ENCODE measurements at regions not wholly inside any gene's neighbourhood (a gene's known extent, or its start where the extent isn't known, plus 50 kb on each side); places are given as distances from the start of the nearest gene placed in this dataset.

GRCh38 chr1:109818271-109818987, 54.7 kb upstream of the EPS8L3 start (continued):
- TF ChIP-seq ZBTB3 (CRISPR knock-in tag; IDR thresholded peaks at IDR 0.05; ENCODE audit: borderline replicate concordance, low read depth) (no peak), TERF1 (CRISPR knock-in tag; IDR thresholded peaks at IDR 0.05) (no peak), ESRRA (CRISPR knock-in tag; IDR thresholded peaks at IDR 0.05; ENCODE audit: low read depth) (0 out of 2 replicates have a peak, but pooled peaks have one; percentile 4), ZNF253 (CRISPR knock-in tag; IDR thresholded peaks at IDR 0.05; ENCODE audit: borderline replicate concordance) (no peak), ZBTB26 (CRISPR knock-in tag; IDR thresholded peaks at IDR 0.05; ENCODE audit: borderline replicate concordance) (no peak), MED1 (CRISPR knock-in tag; IDR thresholded peaks at IDR 0.05) (no peak), THRA (CRISPR knock-in tag; IDR thresholded peaks at IDR 0.05; ENCODE audit: borderline replicate concordance) (no peak), CREB1 (IDR thresholded peaks at IDR 0.05) (no peak), CREB1 (CRISPR knock-in tag; IDR thresholded peaks at IDR 0.05) (no peak), NR2F6 (IDR thresholded peaks at IDR 0.05) (peak; percentile 57; the same call in 1 of the 2 replicates), NR2F6 (CRISPR knock-in tag; IDR thresholded peaks at IDR 0.05) (peak; percentile 81), ZNF776 (CRISPR knock-in tag; IDR thresholded peaks at IDR 0.05) (no peak), ZC3H4 (CRISPR knock-in tag; IDR thresholded peaks at IDR 0.05; ENCODE audit: borderline replicate concordance) (no peak), SOX6 (IDR thresholded peaks at IDR 0.05) (no peak), SOX6 (CRISPR knock-in tag; IDR thresholded peaks at IDR 0.05) (no peak), DPF2 (CRISPR knock-in tag; IDR thresholded peaks at IDR 0.05; ENCODE audit: borderline replicate concordance, low read depth) (no peak), ZNF883 (CRISPR knock-in tag; IDR thresholded peaks at IDR 0.05; ENCODE audit: not compliant biosample characterization) (peak; percentile 37)
